ENCODE measurements at regions not wholly inside any gene's neighbourhood (a gene's known extent, or its start where the extent isn't known, plus 50 kb on each side); places are given as distances from the start of the nearest gene placed in this dataset.

DNA sequence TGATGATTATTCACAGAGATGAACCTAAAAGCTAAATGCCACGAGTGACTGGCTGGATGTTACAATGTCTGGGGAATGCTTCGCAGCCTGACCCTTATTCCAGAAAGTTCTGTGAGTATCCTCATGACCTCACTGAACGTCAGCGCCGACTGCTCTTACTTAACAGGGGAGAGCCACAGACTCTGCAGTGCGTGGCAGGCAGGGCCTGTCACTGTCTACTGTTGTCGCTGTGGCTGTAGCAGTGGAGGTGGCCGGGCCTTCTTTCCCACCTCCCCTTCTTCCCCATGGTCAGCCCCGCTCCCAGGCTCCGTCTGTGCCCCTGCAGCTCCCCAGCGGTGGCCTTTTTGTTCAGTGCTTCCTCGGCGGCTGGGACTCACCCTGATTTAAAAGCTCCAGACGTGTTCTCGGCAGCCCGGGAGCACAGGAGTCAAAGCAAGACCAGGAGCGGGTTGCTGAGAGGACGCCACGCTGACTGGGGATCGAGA lies 52.2 kb upstream of the TARBP1 start:
- TF ChIP-seq, protein P1, sequence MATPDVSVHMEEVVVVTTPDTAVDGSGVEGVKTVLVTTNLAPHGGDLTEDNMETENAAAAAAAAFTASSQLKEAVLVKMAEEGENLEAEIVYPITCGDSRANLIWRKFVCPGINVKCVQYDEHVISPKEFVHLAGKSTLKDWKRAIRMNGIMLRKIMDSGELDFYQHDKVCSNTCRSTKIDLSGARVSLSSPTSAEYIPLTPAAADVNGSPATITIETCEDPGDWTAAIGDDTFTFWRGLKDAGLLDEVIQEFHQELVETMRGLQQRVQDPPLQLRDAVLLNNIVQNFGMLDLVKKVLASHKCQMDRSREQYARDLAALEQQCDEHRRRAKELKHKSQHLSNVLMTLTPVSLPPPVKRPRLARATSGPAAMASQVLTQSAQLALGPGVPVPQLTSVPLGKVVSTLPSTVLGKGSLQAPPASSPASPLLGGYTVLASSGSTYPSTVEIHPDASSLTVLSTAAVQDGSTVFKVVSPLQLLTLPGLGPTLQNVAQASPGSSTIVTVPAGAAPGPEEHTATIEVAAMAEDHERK (CRISPR knock-in tag; IDR thresholded peaks at IDR 0.05; ENCODE audit: low read depth), result no peak
- TF ChIP-seq TAF1 (CRISPR knock-in tag; IDR thresholded peaks at IDR 0.05) (no peak), PLRG1 (conservative IDR thresholded peaks at IDR 0.05) (no peak), PCBP2 (optimal IDR thresholded peaks at IDR 0.05; ENCODE audit: low read depth, low read length, poor library complexity, severe bottlenecking) (no peak), PTBP1 (IDR thresholded peaks at IDR 0.05; ENCODE audit: low read depth, low read length, poor library complexity, severe bottlenecking) (no peak), SP2 (CRISPR knock-in tag; IDR thresholded peaks at IDR 0.05) (no peak), ZZZ3 (CRISPR knock-in tag; IDR thresholded peaks at IDR 0.05; ENCODE audit: borderline replicate concordance) (no peak), FOXA1 (IDR thresholded peaks at IDR 0.05) (no peak), FOXA1 (CRISPR knock-in tag; IDR thresholded peaks at IDR 0.05) (no peak)
- TF ChIP-seq, protein P2, sequence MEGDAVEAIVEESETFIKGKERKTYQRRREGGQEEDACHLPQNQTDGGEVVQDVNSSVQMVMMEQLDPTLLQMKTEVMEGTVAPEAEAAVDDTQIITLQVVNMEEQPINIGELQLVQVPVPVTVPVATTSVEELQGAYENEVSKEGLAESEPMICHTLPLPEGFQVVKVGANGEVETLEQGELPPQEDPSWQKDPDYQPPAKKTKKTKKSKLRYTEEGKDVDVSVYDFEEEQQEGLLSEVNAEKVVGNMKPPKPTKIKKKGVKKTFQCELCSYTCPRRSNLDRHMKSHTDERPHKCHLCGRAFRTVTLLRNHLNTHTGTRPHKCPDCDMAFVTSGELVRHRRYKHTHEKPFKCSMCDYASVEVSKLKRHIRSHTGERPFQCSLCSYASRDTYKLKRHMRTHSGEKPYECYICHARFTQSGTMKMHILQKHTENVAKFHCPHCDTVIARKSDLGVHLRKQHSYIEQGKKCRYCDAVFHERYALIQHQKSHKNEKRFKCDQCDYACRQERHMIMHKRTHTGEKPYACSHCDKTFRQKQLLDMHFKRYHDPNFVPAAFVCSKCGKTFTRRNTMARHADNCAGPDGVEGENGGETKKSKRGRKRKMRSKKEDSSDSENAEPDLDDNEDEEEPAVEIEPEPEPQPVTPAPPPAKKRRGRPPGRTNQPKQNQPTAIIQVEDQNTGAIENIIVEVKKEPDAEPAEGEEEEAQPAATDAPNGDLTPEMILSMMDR (CRISPR knock-in tag; IDR thresholded peaks at IDR 0.05), result no peak
- TF ChIP-seq, protein P3, sequence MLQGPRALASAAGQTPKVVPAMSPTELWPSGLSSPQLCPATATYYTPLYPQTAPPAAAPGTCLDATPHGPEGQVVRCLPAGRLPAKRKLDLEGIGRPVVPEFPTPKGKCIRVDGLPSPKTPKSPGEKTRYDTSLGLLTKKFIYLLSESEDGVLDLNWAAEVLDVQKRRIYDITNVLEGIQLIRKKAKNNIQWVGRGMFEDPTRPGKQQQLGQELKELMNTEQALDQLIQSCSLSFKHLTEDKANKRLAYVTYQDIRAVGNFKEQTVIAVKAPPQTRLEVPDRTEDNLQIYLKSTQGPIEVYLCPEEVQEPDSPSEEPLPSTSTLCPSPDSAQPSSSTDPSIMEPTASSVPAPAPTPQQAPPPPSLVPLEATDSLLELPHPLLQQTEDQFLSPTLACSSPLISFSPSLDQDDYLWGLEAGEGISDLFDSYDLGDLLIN (CRISPR knock-in tag; IDR thresholded peaks at IDR 0.05; ENCODE audit: borderline replicate concordance), result no peak

All from HepG2 (cell line).